Testis (tissue), 2 donors: ENCODE measurements at regions not wholly inside any gene's neighbourhood (a gene's known extent, or its start where the extent isn't known, plus 50 kb on each side); places are given as distances from the start of the nearest gene placed in this dataset.

Experiments used
- POLR2A ChIP-seq: fragments of 450-650 bp; IDR thresholded peaks from one replicate; pipeline ENCODE4 v1.6.1; 2017; ENCODE audit warnings: antibody characterized with exemption, mild to moderate bottlenecking, moderate library complexity
- TF ChIP-seq, protein P1 (sequence below), 3 experiments: fragments of 450-650 bp in 2 of 3; fragments of 200-600 bp in 1 of 3; sonication (generic) in 1 of 3; IDR thresholded peaks; one replicate each; pipeline ENCODE4 v1.5.1; 2016 to 2019; ENCODE audit warnings: antibody characterized with exemption in 3 of 3, mild to moderate bottlenecking in 2 of 3, moderate library complexity in 1 of 3

DNA sequence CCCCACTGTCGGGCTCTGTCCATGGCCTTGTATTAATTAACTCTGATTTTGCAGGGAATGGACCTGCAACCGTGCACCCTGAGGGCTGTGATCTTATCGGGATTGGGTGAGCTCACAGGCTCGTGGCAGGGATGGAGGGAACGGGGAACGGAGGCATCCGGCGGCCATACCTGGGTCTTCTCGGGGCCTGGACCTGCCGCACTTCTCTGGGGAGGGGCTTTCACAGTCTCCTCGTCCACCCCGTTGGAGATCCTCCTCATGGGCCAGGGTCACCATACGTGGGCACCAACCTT lies 57.5 kb upstream of the SHH start:
- TF ChIP-seq POLR2A: no peak
- TF ChIP-seq, protein P1, sequence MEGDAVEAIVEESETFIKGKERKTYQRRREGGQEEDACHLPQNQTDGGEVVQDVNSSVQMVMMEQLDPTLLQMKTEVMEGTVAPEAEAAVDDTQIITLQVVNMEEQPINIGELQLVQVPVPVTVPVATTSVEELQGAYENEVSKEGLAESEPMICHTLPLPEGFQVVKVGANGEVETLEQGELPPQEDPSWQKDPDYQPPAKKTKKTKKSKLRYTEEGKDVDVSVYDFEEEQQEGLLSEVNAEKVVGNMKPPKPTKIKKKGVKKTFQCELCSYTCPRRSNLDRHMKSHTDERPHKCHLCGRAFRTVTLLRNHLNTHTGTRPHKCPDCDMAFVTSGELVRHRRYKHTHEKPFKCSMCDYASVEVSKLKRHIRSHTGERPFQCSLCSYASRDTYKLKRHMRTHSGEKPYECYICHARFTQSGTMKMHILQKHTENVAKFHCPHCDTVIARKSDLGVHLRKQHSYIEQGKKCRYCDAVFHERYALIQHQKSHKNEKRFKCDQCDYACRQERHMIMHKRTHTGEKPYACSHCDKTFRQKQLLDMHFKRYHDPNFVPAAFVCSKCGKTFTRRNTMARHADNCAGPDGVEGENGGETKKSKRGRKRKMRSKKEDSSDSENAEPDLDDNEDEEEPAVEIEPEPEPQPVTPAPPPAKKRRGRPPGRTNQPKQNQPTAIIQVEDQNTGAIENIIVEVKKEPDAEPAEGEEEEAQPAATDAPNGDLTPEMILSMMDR (IDR thresholded peaks at IDR 0.05): no peak
